Kidney glomerular epithelial cell (primary cell): ENCODE measurements at regions not wholly inside any gene's neighbourhood (a gene's known extent, or its start where the extent isn't known, plus 50 kb on each side); places are given as distances from the start of the nearest gene placed in this dataset.
A peak's percentile ranks its signal among the peaks of the same experiment; 100 is the strongest.

Experiments used
- DNase-seq: peaks from one replicate; lab custom pipeline; 2025; lab: John Stamatoyannopoulos, UW

- DNase-seq: no peak
These were observed 72.3 kb downstream of the LINC00237 start for GRCh38 chr20:21033817-21034216.

- no peak for DNase-seq
These were observed 74.5 kb downstream of the LINC00237 start for GRCh38 chr20:21031666-21032065.

- DNase-seq: no peak
These were observed 76.8 kb downstream of the LINC00237 start for GRCh38 chr20:21029341-21029740.

GRCh38 chr20:21028921-21029320 is 77.2 kb downstream of the LINC00237 start:
- no peak for DNase-seq

GRCh38 chr20:21028436-21028835 is 77.7 kb downstream of the LINC00237 start:
- DNase-seq: no peak

- no peak for DNase-seq
These were observed 78.6 kb downstream of the LINC00237 start for GRCh38 chr20:21027569-21027968.

GRCh38 chr20:21026951-21027350 is 79.2 kb downstream of the LINC00237 start:
- DNase-seq: no peak

- DNase-seq: no peak
These were observed 81.7 kb downstream of the LINC00237 start for GRCh38 chr20:21024420-21024819.

GRCh38 chr20:21022925-21023324 is 83.2 kb downstream of the LINC00237 start:
- no peak for DNase-seq

GRCh38 chr20:21021472-21021790 is 84.7 kb downstream of the LINC00237 start:
- DNase-seq: no peak

- DNase-seq: no peak
These were observed 85.3 kb downstream of the LINC00237 start for GRCh38 chr20:21020659-21021471.

- DNase-seq: no peak
These were observed 86.1 kb downstream of the LINC00237 start for GRCh38 chr20:21019814-21020658.

GRCh38 chr20:21019468-21019813 is 86.7 kb downstream of the LINC00237 start:
- DNase-seq: no peak

- no peak for DNase-seq
These were observed 87.6 kb downstream of the LINC00237 start for GRCh38 chr20:21018576-21018975.

- DNase-seq: no peak
These were observed 88.6 kb downstream of the LINC00237 start for GRCh38 chr20:21017528-21018085.

- DNase-seq: no peak
These were observed 89.4 kb downstream of the LINC00237 start for GRCh38 chr20:21016751-21017150.

- no peak for DNase-seq
These were observed 91.6 kb downstream of the LINC00237 start for GRCh38 chr20:21014528-21014927.

GRCh38 chr20:21008951-21009350 is 97.2 kb downstream of the LINC00237 start:
- no peak for DNase-seq

GRCh38 chr20:21006611-21007010 is 99.5 kb downstream of the LINC00237 start:
- DNase-seq: no peak

GRCh38 chr20:21004386-21005076 is 101.6 kb downstream of the LINC00237 start:
- peak; percentile 13 for DNase-seq

- no peak for DNase-seq
These were observed 102.3 kb downstream of the LINC00237 start for GRCh38 chr20:21003902-21004301.

- DNase-seq: no peak
These were observed 103.7 kb downstream of the LINC00237 start for GRCh38 chr20:21002486-21002885.
